HG02938 (cell line): ENCODE measurements at regions not wholly inside any gene's neighbourhood (a gene's known extent, or its start where the extent isn't known, plus 50 kb on each side); places are given as distances from the start of the nearest gene placed in this dataset.
"Not testable (repeated sequence)": the region's sequence is repeated elsewhere in the genome, so short reads cannot be mapped to it uniquely, and the experiment has no call there.

Experiments
- ATAC-seq: cut with Tn5 transposase; IDR thresholded peaks from one replicate; pipeline ENCODE4 v1.9.1; 2021; ENCODE audit warnings: mild to moderate bottlenecking, moderate library complexity; ENCODE audit not compliant: unreplicated experiment

DNA sequence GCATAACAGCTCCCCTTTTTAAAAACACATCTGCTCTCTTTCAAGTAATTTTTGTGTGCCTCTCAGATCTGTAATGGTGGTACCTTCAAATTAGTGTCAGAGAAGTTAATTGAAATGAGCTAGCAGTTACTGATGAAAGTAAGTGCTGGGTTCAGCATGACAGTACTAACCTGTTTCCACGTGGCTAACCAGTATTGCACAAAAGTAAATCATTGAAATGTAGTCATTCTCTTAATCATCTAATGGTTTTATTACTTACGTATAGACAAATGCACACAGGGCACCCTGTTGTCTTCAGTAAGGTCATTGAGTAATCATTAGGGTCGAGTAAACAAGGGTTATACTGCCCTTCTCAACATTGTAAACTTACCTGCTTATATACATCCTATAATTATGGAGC, 157.8 kb upstream of the PRR16 start:
- ATAC-seq: no peak

DNA sequence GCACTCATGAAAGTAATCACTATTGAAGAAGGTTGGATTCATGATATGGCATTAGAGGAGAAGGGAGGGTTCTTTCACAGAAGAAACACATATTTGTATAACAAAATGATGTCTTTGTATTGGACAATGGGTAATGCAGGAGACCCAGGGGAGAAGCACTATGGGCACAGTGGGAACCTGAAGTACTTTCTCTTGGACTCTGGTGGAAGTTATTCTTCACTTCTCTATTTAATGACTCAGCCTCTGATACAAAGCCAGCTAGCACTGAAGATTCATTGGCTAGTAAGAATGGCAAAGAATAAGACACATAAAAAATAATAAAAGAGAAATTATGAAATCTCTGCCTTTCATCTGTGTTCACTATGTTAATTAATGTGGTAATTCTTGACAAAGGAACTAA, 149.9 kb upstream of the PRR16 start:
- no peak for ATAC-seq

DNA sequence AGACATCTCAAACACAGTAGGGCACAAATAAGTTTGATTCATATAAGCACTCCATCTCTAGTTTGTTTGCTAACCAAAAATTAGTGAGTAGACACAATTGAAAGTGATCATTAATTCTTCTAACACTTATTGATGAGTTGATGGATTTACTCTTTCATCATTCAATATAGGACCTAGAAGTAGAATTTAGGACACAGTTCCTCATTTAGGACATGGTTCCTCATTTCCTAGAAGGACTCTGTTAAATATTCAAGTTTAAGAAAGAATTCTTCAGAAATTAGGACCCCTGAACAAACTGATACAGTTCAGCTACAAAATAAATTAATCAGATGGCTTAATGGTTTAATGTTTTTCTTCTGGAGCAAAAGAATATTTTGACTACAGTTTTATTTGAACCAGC, 143.5 kb upstream of the PRR16 start:
- ATAC-seq: no peak

DNA sequence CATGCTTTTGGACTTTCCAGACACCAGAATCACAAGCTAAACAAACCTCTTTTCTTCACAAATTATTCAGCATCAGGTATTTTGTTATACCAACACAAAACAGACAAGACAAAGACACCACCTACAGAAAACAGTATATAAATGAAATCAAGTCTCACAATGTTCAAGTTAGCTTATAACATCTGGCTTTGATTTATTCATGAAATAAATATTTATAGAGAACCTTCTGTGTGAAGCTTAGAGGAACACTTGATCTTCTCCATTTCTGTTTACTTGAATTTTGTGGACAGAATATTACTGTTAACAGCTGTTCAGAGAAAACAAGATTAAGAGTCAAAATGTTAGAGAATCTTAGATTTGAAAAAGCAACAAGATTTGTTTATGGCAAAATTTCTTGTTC, 137.4 kb upstream of the PRR16 start:
- ATAC-seq: no peak

DNA sequence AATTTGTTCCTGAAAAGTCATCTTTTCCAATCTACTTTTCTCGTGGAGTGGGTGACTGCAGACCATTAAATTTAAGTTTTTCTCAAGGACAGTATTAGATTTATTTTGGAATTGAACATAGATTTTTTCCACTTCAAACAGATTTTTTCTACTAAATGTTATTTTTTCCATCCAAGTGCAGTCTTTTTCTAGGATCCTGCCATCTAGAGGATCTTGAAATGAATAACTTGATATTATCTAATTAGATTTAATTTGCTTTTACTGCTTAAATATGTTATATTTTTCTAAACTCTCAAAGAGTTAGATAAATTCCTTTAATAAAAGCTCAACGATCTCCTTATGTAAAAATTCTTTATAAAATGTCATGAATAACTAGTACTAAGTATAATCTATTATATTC, 136.9 kb upstream of the PRR16 start:
- ATAC-seq: no peak

DNA sequence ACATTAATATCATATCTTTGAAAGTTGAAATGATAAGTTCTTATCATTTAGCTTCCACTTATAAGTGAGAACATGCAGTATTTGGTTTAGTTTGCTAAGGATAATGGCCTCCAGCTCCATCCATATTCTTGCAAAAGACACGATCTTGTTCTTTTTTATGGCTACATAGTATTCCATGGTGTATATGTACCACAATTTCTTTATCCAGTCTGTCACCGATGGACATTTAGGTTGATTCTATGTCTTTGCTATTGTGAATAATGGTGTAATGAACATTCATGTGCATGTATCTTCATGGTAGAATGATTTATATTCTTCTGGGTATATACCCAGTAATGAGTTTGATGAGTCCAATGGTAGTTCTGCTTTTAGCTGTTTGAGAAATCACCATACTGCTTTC, 135.0 kb upstream of the PRR16 start:
- ATAC-seq: no peak

DNA sequence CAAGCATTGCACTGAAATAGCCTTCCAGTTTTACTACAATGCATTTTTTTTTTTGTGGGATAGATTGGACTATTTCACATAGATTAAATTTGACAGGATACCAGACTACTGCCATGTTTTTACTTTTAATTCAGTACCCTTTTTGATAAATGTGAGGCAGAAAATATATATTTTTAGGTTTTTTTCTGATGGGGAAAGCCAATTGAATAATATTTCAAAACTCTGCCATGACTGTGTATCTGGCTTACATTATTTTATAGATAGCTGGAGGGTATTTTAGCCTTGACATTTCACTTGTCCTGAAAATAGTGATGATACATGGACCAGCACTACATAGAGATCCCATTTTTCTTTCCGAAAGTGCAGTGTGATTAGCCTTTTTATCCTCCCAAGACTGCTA, 133.5 kb upstream of the PRR16 start:
- ATAC-seq: no peak

DNA sequence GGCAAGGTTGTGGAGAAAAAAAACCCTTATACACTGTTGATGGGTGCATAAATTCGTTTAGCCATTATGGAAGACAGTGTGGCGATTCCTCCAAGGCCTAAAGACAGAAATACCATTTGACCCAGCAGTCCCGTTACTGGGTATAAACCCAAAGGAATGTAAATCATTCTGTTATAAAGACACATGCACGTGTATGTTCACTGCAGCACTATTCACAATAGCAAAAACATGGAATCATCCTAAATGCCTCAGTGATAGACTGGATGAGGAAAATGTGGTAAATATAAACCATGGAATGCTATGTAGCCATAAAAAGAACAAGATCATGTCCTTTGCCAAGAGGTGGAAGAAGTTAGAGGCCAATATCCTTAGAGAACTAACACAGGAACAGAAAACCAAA, 119.9 kb upstream of the PRR16 start:
- ATAC-seq: no peak

DNA sequence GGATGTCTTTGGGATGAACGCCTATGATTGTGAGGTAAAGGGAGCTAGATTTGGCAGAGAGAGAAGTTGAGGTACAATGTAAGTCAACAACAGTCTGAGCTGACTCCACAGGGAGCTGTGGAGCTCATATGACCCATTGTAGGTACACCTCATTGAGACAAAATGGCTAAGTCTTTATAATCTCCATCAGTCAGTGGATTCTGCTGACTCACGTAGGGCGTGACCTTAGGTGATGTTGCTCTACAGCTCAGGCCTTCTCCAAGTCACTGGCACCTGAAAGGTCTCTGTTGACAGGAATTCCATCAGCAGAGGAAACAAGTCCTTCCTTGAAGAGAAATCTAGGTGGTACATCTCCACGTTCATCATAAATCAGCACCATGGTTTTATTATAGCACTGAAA, 118.2 kb upstream of the PRR16 start:
- ATAC-seq: no peak

DNA sequence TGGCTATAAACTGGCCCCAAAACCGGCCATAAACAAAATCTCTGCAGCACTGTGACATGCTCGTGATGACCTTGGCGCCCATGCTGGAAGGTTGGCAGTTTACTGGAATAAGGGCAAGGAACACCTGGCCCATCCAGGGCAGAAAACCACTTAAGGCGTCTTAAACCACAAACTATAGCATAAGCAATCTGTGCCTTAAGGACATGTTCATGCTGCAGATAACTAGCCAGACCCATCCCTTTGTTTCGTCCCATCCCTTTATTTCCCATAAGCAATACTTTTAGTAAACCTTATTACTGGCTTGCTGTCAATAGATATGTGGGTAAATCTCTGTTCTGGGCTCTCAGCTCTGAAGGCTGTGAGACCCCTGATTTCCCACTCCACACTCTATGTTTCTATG, 113.0 kb upstream of the PRR16 start:
- not testable (repeated sequence) for ATAC-seq

DNA sequence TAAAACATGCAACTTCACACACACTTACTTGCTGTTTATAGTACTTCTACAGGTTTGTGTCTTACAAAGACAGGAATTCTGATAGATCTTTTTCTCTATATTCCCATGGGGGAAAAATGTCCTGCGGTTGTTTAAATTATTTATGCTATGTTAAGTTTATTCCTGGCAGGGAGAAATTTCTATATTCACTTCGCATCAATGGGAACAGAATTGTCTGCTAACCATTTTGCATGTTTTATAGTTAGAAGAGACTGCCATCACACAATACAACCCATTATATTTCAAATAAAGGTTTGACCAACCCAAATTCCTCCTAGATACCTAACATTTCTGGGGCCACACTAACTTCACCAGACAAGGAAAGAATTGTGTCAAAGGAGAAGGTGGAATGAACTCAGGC, 110.0 kb upstream of the PRR16 start:
- no peak for ATAC-seq

DNA sequence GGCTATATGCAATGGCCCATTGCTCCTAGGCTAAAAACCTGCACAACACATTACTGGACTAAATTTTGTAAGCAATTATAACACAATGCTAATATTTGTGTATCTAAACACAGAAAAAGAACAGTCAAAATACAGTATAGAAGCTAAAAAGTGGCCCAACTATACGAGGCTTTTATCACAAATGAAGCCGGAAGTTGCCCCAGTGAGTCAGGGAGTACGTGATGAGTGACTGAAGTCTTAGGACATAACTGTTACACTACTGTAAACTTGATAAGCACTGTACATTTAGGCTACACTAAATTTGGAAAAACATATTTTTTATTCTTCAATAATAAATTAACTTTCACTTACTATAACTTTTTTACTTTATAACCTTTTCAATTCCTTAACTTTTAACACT, 105.2 kb upstream of the PRR16 start:
- ATAC-seq: no peak

DNA sequence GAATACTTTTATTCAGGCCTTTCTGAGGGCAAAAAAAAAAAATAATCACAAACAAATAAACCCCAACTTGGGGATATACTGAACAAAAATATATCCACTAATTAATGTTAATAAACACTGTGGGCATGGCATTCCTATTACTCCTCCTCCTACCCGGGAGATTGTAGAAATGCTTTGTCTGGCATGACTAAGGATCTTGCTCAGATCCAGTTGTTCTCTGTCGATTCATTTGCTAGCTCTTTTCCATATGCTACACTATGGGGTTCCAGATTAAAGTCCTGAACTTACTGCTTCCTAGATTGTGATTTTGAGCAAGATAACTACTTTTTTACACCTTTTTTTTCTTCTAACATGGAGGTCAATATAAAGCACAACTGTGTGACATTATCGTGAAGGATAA, 102.2 kb upstream of the PRR16 start:
- no peak for ATAC-seq

DNA sequence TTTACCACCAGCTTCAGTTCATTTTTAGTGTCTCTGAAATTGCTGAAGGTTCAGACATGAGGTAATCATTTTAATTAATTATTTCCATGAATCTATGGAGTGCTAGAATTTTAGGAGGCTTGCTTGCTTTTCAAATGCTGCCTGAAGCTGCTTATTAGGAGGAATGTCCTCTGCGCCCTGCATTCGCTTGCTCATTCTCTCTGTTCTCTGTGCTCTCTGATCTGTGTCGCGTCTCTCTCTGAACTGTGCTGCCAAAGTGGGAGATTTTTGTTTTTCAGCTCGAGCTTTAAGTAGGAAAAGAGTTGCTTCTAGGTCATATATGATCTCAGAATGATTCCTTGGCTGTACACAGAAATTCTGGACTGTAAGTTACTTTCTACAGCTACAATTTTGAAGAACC, 101.7 kb upstream of the PRR16 start:
- ATAC-seq: no peak

DNA sequence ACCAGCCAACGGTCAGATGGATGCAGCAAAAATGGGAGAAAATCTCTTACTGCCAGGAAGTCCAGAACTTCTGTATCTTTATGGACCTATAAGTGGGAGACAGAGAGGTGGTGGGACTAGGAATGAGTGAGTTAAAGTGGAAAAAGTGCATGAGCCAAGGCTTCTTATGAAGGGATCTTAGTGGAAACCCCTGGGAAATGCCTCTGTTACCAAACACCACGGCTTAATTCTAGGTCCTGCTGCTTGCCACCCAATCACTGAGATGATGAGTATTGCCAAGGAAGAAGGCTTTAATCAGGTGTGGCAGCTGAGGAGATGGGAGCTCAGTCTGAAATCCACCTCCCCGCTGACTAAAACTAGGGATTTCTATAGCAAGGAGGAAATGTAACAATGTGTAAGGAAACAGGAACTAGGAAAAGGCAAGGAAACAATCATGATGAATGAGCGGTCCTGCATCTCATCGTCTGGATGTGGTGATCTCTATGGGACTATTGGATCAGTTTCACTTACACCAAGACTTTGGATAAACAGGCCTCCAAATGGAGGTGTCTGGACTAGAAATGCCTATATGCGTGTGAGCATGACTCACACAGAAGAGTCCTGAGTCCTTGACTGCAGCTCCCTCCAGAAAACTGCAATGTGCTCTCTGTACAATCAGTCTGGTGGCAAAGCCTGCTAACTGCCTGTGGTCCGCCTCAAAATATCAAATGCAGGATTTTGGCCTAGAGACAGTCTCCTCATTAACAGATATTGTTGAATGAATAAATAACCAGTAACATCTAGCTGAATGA, 98.2 kb upstream of the PRR16 start:
- ATAC-seq: no peak

DNA sequence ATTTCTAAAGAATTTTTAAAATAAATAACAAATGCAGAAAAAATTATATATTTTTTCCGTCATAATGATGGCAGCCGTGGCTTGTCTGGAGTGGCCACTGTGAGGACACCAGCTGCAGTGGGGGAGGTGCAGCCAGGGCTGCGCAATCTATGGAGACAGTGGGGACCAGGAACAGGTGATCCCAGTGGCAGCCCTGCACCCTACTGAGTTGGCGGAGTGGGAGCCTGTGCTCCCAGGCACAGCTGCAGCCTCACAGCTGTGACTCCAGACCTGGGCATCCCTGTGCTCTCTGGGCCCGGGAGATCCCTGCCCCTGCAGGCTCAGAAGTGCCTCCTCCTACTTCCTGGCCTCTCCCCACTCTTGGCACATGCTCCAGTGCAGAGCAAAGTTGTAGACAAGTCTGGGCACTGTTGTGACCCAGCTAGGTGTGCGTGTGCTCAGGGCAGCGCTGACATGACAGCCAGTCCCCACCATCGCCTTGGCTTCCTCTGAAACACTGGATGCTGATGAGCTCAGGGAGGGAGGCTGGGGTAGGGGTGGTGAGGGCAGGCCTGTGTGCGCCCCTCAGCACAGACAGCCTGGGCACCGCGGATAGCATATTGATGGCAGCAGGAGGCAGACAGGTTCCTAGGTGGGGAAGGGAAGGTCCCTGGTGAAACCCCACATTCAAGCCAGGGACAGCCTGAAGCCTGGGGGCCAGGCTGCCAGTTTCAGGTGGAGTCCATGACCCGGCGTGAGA, 96.0 kb upstream of the PRR16 start:
- no peak for ATAC-seq

DNA sequence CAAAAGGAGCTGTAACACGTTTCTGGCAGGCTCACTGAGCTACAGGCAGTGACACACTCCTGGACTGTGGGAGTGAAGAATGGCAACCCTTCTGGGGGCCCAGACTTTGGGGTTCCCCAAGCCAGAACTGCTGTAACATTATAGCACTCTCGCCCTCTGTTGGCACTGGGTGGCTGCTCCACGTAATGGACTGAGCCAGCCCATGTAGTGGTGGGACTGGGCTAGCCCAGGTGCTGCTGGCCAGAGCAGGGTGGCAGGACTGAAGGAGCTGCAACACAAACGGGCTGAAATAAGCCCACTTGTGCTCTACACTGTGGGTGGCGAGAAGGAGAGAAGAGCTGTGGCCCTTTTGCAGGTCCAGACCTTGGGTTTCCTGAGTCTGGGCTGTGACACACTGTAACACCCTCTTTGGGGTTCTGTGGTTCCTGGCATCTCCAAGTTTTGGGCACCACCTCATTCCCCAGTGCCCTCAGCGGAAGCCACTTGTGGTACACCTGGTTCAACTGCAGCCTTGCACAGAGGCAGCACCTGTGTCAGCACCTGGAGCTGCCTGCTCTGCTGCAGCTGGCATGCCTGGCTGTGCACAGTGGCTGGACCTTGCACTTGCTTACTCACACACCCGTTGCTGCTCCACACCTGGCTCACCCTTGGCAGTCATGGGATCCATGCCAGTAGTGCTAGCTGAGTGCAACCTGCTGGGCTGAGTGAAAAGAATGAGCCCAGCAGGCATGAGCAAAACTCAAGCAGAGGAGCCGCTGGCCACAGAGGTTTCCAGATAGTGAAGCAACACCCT, 95.0 kb upstream of the PRR16 start:
- no peak for ATAC-seq

DNA sequence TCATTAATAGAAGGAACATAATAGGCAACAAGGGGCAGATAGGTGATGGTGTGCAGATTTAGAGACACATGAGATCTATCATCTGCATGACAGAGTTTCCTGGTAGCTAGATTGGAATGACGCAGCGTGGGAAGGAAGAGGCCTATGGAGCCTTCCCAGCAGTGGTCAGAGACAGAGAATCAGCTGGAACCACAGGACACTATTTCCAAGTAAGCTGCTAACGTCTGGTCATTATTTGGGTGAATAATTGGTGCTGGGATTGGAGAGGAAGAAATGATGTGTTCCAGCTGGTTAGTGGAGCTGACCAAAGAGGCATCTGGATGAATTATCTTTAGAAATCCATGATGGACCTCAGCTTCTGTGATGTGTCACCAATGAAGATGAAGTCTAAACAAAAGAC, 91.2 kb upstream of the PRR16 start:
- no peak for ATAC-seq

DNA sequence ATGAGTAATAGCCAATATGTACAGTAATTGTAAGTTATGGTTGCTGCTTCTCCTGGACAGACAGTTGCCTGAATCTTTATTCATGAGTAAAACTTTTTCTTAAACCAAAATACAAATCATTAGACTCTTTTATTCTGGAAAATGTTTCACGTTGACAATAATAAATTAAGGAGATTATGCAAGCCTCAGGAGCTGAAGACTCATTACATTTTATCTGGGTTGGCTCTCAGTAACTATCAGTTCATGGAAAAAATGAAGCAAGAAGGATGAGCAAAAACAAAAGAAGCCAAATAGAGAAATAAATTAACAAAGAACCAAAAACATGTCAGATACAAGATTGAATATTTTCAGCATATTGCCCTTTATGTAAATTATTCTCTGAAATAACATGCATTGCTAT, 88.9 kb upstream of the PRR16 start:
- ATAC-seq: no peak

DNA sequence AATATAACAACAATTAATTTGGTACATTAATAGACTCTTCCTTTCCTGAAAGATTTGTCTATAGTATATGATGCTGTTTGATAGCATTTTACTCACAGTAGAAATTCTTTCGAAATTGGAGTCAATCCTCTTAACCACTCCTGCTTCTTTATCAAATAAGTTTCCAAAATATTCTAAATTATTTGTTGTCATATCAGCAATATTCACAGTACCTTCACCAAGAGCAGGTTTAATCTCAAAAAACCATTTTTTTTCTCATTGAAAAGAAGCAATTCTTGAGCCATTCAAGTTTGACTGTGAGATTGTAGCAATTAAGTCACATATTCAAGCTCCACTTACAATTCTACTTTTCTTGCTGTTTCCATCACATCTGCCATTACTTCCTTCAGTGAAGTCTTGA, 83.5 kb upstream of the PRR16 start:
- ATAC-seq: no peak

DNA sequence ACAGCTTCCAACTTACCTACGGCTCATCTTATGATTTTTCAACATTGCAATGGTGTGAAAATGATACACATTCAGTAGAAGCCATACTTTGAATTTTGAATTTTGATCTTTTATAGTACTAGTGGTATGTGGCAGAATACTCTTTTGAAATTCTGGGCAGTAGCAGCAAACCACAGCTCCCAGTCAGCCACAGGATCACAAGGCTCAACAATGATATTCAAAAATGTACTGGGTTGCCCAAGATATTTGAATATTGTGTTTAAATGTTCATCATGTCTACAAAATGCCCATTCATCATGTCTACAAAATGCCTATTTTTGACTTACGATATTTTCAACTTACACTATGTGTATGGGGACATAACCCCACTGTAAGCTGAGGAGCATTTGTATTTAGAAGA, 81.3 kb upstream of the PRR16 start:
- no peak for ATAC-seq

DNA sequence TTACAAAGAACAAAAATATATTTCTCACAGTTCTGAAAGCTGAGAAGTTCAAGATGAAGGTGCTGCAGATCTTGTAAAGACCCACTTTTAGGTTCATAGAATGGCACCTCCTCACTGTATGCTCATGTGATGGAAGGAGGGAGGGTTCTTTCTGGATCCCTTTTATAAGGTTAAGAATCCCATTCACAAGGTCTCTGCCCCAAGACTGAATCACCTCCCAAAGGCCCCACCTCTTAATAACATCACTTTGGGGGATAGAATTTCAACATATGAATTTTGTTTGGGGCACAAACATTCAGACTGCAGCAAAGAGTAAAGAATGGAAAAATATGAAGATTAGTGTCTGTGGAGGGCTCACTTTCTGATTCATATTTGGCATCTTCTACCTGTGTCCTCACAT, 77.1 kb upstream of the PRR16 start:
- no peak for ATAC-seq
